Breast epithelium (tissue), 3 donors: ENCODE measurements at regions not wholly inside any gene's neighbourhood (a gene's known extent, or its start where the extent isn't known, plus 50 kb on each side); places are given as distances from the start of the nearest gene placed in this dataset.

Experiments used
- POLR2AphosphoS5 ChIP-seq, 3 donors: sonication (generic); formaldehyde crosslinking; IDR thresholded peaks; one replicate each; pipeline ENCODE4 v1.6.1; 2017; ENCODE audit warnings: antibody characterized with exemption in 3 of 3
- TF ChIP-seq, protein P1 (sequence below), 3 donors: fragments of 450-650 bp; IDR thresholded peaks; one replicate each; pipeline ENCODE4 v1.5.1; 2016 to 2017; ENCODE audit warnings: antibody characterized with exemption in 3 of 3, mild to moderate bottlenecking in 3 of 3, moderate library complexity in 3 of 3

DNA sequence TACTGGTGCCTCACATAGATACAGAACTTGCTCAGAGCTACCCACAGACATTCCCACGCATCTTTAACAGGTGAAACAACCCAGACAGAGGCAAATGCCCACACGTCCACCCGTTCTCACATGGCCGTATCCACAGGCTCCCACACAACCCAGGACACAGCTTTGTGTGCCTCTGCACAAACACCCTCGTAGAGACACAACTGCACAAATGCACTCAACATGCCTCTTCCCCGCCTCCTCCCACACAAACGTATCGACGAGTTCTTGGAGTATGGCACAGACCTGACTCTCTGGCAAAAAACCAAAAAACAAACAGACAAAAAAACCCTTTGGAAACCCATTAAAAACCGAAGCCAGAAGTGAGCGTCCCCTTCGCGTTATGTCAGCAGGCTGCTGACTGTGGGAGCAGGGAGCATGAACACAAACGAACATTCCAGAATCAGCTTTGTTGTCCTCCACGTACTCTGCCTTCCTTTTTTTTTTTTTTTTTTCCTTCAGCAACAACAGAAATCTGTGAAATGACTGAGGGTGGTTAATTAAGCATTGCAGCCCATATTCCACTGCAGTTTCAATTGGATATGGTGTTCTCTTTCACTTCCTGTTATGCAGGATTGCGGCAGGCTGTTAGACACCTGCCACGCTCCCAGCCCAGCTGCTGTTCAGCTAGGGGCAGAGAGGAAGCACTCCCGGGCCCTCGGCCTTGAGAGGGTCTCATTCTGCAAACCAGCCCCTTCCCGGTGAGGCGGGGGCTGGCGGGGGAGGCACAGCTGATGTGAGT, 313.7 kb downstream of the MAF start:
- TF ChIP-seq, protein P1, sequence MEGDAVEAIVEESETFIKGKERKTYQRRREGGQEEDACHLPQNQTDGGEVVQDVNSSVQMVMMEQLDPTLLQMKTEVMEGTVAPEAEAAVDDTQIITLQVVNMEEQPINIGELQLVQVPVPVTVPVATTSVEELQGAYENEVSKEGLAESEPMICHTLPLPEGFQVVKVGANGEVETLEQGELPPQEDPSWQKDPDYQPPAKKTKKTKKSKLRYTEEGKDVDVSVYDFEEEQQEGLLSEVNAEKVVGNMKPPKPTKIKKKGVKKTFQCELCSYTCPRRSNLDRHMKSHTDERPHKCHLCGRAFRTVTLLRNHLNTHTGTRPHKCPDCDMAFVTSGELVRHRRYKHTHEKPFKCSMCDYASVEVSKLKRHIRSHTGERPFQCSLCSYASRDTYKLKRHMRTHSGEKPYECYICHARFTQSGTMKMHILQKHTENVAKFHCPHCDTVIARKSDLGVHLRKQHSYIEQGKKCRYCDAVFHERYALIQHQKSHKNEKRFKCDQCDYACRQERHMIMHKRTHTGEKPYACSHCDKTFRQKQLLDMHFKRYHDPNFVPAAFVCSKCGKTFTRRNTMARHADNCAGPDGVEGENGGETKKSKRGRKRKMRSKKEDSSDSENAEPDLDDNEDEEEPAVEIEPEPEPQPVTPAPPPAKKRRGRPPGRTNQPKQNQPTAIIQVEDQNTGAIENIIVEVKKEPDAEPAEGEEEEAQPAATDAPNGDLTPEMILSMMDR (IDR thresholded peaks at IDR 0.05), result no peak
- TF ChIP-seq POLR2AphosphoS5 (IDR thresholded peaks at IDR 0.05), result no peak
